ENCODE measurements at regions not wholly inside any gene's neighbourhood (a gene's known extent, or its start where the extent isn't known, plus 50 kb on each side); places are given as distances from the start of the nearest gene placed in this dataset.

DNA sequence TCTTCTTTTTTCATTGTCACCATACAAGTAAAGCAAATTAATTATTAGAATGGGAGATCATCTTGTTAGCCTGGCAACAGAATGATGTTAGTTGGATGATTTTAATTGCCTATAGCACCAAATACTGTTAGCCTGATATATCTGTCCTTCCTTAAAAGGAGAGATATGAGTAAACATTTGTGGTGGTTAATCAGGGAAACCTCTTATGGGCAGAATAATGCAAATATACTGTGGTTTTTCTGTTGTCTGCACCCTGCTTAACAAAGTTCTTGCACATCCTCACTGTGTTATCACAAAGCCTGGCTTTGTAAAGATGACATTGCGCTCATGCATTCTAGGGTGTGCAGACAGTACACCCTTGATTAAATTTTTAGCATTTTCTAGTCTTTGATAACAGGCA is 254.9 kb upstream of the SMC2 start:
- H3K27ac ChIP-seq, result no peak overlapping the region
- intact Hi-C loops (cut with DNase I; ENCODE audit: low total_unique reads), result no loop called here
- H3K27me3 ChIP-seq, result no peaks in the 10 kb centered on the region
- no peaks in the 10 kb centered on the region for H3K36me3 ChIP-seq
- no peak overlapping the region for H3K4me3 ChIP-seq
- DNase-seq, result no peak
- WGBS, 5 donors, result 75 to 97% (median 88%) methylated on average over 1 of the region's 1 CpG
- TF ChIP-seq POLR2A (IDR thresholded peaks at IDR 0.05), result no peak
- no peak for TF ChIP-seq POLR2AphosphoS5 (IDR thresholded peaks at IDR 0.05)
- TF ChIP-seq, protein P1, sequence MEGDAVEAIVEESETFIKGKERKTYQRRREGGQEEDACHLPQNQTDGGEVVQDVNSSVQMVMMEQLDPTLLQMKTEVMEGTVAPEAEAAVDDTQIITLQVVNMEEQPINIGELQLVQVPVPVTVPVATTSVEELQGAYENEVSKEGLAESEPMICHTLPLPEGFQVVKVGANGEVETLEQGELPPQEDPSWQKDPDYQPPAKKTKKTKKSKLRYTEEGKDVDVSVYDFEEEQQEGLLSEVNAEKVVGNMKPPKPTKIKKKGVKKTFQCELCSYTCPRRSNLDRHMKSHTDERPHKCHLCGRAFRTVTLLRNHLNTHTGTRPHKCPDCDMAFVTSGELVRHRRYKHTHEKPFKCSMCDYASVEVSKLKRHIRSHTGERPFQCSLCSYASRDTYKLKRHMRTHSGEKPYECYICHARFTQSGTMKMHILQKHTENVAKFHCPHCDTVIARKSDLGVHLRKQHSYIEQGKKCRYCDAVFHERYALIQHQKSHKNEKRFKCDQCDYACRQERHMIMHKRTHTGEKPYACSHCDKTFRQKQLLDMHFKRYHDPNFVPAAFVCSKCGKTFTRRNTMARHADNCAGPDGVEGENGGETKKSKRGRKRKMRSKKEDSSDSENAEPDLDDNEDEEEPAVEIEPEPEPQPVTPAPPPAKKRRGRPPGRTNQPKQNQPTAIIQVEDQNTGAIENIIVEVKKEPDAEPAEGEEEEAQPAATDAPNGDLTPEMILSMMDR (IDR thresholded peaks at IDR 0.05), result no peak
- no peak for TF ChIP-seq EP300 (IDR thresholded peaks at IDR 0.05)
- peaks cover 0 to 8% (median 4%) of the 10 kb centered on the region in 4 donors for H3K9me3 ChIP-seq
- no peaks in the 10 kb centered on the region for H3K4me1 ChIP-seq

DNA sequence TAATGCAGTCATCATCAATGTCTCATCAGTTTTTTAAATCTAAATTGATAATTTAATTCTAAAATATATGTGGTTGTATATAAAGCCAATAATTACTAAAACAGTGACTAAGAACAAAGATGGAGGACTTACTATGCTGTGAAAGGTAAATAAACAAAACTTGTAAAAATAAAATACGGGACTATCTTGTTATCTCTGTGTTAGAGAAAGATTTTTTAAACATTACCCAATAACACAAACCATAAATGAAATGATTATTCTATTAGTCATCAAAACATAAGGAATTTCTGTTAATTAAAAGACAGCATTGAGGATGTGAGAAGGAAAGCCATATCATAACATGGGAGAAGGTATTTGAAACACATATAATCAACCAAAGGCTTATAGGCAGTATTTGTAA is 226.2 kb upstream of the SMC2 start:
- no peaks in the 10 kb centered on the region for H3K4me1 ChIP-seq
- no peak overlapping the region for H3K4me3 ChIP-seq
- 49 to 65% (median 56%) methylated on average over 1 of the region's 1 CpG for WGBS, 5 donors
- DNase-seq, result no peak
- TF ChIP-seq, protein P1 (IDR thresholded peaks at IDR 0.05), result no peak
- intact Hi-C loops (cut with DNase I; ENCODE audit: low total_unique reads), result no loop called here
- no peak overlapping the region for H3K27ac ChIP-seq
- no peaks in the 10 kb centered on the region for H3K9me3 ChIP-seq
- no peaks in the 10 kb centered on the region for H3K27me3 ChIP-seq
- no peaks in the 10 kb centered on the region for H3K36me3 ChIP-seq

DNA sequence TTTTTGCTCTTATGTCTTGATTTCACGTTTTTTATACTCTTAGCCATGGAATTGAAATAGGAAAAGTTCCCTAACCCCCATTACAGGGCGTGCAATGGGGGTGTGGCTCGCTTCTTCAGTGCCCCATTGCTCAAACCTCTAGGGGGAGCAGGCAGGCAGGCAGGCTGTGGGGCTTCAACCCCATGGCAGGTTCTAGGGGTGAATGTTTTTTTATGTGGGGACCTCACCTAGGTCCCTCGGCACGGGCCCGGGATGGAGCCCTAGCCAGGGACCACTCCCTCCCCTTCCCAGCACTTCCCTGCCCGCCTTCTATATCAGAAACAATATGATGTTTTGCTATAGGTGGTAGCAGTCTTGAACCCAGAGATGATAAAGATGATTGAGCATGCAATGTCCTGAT is 221.3 kb upstream of the SMC2 start:
- TF ChIP-seq, protein P1 (IDR thresholded peaks at IDR 0.05), result no peak
- TF ChIP-seq EP300 (IDR thresholded peaks at IDR 0.05), result no peak
- no peak for TF ChIP-seq POLR2A (IDR thresholded peaks at IDR 0.05)
- no peak for TF ChIP-seq POLR2AphosphoS5 (IDR thresholded peaks at IDR 0.05)
- Histone ChIP-seq H3K9me3 (no peaks in the 10 kb centered on the region), H3K27ac (no peak overlapping the region), H3K4me1 (no peaks in the 10 kb centered on the region), H3K36me3 (no peaks in the 10 kb centered on the region), H3K4me3 (no peak overlapping the region), H3K27me3 (no peaks in the 10 kb centered on the region)
- intact Hi-C loops (cut with DNase I; ENCODE audit: low total_unique reads), result no loop called here
- DNase-seq, result no peak
- 70 to 86% (median 82%) methylated on average over 7 of the region's 7 CpGs for WGBS, 5 donors

DNA sequence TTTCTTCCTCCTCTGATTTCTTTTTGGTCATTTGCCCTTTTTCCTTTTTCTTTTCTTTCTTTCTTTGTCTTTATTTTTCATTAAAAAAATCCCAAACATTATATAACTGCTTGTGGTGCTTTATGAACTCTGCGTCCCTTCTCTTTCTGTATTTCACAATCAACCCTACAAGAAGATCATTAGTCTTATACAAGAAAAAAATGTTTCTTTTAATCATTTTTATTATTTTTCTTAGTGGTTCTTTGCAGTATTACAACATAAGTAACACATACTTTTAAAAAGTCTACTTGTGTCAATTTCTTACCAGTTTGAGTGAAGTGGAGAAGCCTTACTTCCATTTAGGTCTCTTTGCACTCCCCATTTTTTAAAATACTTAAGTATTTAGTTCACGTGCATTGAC is 212.7 kb upstream of the SMC2 start:
- no peak for DNase-seq
- no peak for TF ChIP-seq POLR2AphosphoS5 (IDR thresholded peaks at IDR 0.05)
- TF ChIP-seq EP300 (IDR thresholded peaks at IDR 0.05), result no peak
- no peak for TF ChIP-seq POLR2A (IDR thresholded peaks at IDR 0.05)
- TF ChIP-seq, protein P1 (IDR thresholded peaks at IDR 0.05), result no peak
- Histone ChIP-seq H3K4me3 (no peak overlapping the region), H3K27me3 (no peaks in the 10 kb centered on the region), H3K36me3 (no peaks in the 10 kb centered on the region), H3K27ac (no peak overlapping the region), H3K9me3 (no peaks in the 10 kb centered on the region), H3K4me1 (no peaks in the 10 kb centered on the region)
- WGBS, 5 donors, result 88 to 93% (median 92%) methylated on average over 2 of the region's 2 CpGs
- intact Hi-C loops (cut with DNase I; ENCODE audit: low total_unique reads), result no loop called here

DNA sequence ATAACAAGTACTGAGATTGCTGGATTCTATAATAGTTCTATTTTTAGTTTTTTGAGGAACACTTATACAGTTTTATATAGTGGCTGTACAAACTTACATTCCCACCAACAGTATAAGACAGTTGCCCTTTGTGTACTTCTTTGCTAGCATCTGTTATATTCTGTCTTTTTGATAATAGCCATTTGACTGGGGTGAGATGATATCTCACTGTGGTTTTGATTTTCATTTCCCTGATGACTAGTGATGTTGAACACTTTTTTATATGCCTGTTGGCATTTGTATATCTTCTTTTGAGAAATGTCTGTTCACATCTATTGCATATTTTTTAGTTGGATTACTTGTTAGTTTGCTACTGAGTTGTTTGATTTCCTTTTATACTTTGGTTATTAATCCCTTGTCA is 204.1 kb upstream of the SMC2 start:
- H3K36me3 ChIP-seq, result no peaks in the 10 kb centered on the region
- intact Hi-C loops (cut with DNase I; ENCODE audit: low total_unique reads), result no loop called here
- H3K27ac ChIP-seq, result no peak overlapping the region
- no peaks in the 10 kb centered on the region for H3K4me1 ChIP-seq
- TF ChIP-seq, protein P1 (IDR thresholded peaks at IDR 0.05), result no peak
- TF ChIP-seq EP300 (IDR thresholded peaks at IDR 0.05), result no peak
- TF ChIP-seq POLR2A (IDR thresholded peaks at IDR 0.05), result no peak
- no peak for TF ChIP-seq POLR2AphosphoS5 (IDR thresholded peaks at IDR 0.05)
- H3K9me3 ChIP-seq, result no peaks in the 10 kb centered on the region
- DNase-seq, result no peak
- no peaks in the 10 kb centered on the region for H3K27me3 ChIP-seq
- no peak overlapping the region for H3K4me3 ChIP-seq

Measured in stomach (tissue), 8 donors.